ENCODE measurements at regions not wholly inside any gene's neighbourhood (a gene's known extent, or its start where the extent isn't known, plus 50 kb on each side); places are given as distances from the start of the nearest gene placed in this dataset.

DNA sequence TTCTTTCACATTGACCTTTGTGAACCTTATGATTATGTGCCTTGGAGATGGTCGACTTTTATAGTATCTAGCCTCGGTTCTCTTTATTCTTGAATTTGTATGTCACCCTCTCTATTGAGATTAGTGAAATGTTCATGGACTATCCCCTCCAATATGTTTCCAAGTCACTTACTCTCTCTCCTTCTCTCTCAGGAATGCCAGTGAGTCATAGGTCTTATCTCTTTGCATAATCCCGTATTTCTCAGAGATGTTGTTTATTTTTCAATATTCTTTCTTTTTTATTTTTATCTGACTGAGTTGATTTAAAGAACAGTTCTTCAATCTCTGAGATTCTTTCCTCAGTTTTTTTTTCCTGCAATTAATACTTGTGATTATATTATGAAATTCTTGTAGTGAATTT is 411.6 kb upstream of the CADM2 start:
- Histone ChIP-seq H2AFZ (no peak overlapping the region), H3F3A (replicated peaks; ENCODE audit: low read depth) (no peaks in the 10 kb centered on the region), H3K4me3 (no peak overlapping the region), H3K4me2 (no peak overlapping the region), H3K4me1 (ENCODE audit: insufficient read depth) (no peaks in the 10 kb centered on the region), H4K20me1 (replicated peaks; ENCODE audit: insufficient read depth) (no peaks in the 10 kb centered on the region), H3K9me2 (ENCODE audit: insufficient read depth) (no peaks in the 10 kb centered on the region), H3K27me3 (ENCODE audit: insufficient read depth) (no peaks in the 10 kb centered on the region), H3K79me2 (replicated peaks; ENCODE audit: insufficient read depth) (no peaks in the 10 kb centered on the region), H3K27ac (ENCODE audit: low read depth) (no peak overlapping the region), H3K36me3 (ENCODE audit: insufficient read depth) (no peaks in the 10 kb centered on the region)
- no peak for ATAC-seq
- Mint-ChIP-seq H3K4me3 (no peak overlapping the region), H3K9me3 (no peaks in the 10 kb centered on the region; the same call in 2 of the 3 replicates), H3K27ac (no peak overlapping the region), H3K27me3 (ENCODE audit: insufficient read depth, low read depth, poor library complexity) (no peaks in the 10 kb centered on the region), H3K36me3 (ENCODE audit: low read depth) (peaks cover 3% of the 10 kb centered on the region), H3K4me1 (peaks cover 5% of the 10 kb centered on the region)
- DNase-seq (ENCODE audit: low spot score), result no peak
- TF ChIP-seq, protein P1, sequence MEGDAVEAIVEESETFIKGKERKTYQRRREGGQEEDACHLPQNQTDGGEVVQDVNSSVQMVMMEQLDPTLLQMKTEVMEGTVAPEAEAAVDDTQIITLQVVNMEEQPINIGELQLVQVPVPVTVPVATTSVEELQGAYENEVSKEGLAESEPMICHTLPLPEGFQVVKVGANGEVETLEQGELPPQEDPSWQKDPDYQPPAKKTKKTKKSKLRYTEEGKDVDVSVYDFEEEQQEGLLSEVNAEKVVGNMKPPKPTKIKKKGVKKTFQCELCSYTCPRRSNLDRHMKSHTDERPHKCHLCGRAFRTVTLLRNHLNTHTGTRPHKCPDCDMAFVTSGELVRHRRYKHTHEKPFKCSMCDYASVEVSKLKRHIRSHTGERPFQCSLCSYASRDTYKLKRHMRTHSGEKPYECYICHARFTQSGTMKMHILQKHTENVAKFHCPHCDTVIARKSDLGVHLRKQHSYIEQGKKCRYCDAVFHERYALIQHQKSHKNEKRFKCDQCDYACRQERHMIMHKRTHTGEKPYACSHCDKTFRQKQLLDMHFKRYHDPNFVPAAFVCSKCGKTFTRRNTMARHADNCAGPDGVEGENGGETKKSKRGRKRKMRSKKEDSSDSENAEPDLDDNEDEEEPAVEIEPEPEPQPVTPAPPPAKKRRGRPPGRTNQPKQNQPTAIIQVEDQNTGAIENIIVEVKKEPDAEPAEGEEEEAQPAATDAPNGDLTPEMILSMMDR (conservative IDR thresholded peaks at IDR 0.05; ENCODE audit: low read depth in 2 of 2), result no peak
- TF ChIP-seq REST (IDR thresholded peaks at IDR 0.05; ENCODE audit: unreplicated experiment) (no peak), POLR2AphosphoS5 (IDR thresholded peaks at IDR 0.05; ENCODE audit: low read depth) (no peak), STAT1 (IDR thresholded peaks at IDR 0.05; ENCODE audit: unreplicated experiment) (no peak), EZH2phosphoT487 (IDR thresholded peaks at IDR 0.05; ENCODE audit: unreplicated experiment) (no peak), ZNF331 (CRISPR knock-in tag; IDR thresholded peaks at IDR 0.05; ENCODE audit: low read depth) (no peak), EZH2 (IDR thresholded peaks at IDR 0.05; ENCODE audit: low read depth, unreplicated experiment) (no peak), JUNB (IDR thresholded peaks at IDR 0.05; ENCODE audit: unreplicated experiment) (no peak), ZNF462 (CRISPR knock-in tag; IDR thresholded peaks at IDR 0.05) (no peak)
- TF ChIP-seq, protein P2, sequence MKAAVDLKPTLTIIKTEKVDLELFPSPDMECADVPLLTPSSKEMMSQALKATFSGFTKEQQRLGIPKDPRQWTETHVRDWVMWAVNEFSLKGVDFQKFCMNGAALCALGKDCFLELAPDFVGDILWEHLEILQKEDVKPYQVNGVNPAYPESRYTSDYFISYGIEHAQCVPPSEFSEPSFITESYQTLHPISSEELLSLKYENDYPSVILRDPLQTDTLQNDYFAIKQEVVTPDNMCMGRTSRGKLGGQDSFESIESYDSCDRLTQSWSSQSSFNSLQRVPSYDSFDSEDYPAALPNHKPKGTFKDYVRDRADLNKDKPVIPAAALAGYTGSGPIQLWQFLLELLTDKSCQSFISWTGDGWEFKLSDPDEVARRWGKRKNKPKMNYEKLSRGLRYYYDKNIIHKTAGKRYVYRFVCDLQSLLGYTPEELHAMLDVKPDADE (IDR thresholded peaks at IDR 0.05), result no peak
